VCaP (cell line): ENCODE measurements at regions not wholly inside any gene's neighbourhood (a gene's known extent, or its start where the extent isn't known, plus 50 kb on each side); places are given as distances from the start of the nearest gene placed in this dataset.
"Not testable (repeated sequence)": the region's sequence is repeated elsewhere in the genome, so short reads cannot be mapped to it uniquely, and the experiment has no call there.

Experiments used
- H3K27ac ChIP-seq: fragments of 450-650 bp; 2 replicates; pipeline ENCODE4 v1.5.1; 2017
- TF ChIP-seq, protein P1 (sequence below): fragments of 450-650 bp; conservative IDR thresholded peaks from 2 replicates; pipeline ENCODE4 v1.5.1; 2017; ENCODE audit warnings: mild to moderate bottlenecking, moderate library complexity

DNA sequence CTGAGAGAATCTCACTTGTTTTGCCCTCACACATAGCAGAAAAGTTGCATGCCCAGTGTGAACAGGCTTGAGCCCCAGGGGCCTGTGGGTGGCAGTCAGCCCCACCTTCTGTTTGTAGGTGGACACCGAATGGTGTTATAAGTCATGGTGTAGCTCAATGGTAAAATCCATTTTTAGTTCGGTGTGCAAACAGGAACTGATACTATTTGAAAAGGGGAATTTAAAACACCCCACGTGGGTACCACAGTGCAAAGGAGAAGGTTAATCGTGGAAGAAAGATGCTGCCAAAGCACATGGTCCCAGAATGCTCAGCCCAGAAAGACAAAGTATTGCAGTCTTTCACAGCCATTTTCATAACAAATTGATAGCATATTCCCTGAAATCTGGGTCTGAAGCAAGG is 71.8 kb upstream of the GZMB start:
- no peak overlapping the region for H3K27ac ChIP-seq
- TF ChIP-seq, protein P1, sequence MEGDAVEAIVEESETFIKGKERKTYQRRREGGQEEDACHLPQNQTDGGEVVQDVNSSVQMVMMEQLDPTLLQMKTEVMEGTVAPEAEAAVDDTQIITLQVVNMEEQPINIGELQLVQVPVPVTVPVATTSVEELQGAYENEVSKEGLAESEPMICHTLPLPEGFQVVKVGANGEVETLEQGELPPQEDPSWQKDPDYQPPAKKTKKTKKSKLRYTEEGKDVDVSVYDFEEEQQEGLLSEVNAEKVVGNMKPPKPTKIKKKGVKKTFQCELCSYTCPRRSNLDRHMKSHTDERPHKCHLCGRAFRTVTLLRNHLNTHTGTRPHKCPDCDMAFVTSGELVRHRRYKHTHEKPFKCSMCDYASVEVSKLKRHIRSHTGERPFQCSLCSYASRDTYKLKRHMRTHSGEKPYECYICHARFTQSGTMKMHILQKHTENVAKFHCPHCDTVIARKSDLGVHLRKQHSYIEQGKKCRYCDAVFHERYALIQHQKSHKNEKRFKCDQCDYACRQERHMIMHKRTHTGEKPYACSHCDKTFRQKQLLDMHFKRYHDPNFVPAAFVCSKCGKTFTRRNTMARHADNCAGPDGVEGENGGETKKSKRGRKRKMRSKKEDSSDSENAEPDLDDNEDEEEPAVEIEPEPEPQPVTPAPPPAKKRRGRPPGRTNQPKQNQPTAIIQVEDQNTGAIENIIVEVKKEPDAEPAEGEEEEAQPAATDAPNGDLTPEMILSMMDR, result no peak

DNA sequence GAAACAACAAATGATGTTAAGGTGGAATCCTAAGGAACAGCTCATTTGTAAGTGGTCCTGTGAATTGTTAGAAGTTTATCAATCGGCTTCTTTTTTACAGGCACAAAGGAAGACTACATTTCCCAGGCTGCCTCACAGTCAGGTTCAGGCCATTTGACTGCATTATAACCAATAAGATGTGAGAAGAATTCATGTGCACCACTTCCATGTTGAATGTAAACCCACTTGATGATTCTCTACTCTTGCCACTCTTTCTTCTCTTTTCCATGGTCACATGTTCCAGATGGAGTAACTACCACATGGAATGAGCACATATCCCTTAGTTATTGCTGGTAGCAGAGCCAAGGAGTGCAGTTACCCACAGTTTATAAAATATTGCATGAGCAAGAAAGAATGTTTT is 67.1 kb upstream of the GZMB start:
- TF ChIP-seq, protein P1, result no peak
- H3K27ac ChIP-seq, result no peak overlapping the region

DNA sequence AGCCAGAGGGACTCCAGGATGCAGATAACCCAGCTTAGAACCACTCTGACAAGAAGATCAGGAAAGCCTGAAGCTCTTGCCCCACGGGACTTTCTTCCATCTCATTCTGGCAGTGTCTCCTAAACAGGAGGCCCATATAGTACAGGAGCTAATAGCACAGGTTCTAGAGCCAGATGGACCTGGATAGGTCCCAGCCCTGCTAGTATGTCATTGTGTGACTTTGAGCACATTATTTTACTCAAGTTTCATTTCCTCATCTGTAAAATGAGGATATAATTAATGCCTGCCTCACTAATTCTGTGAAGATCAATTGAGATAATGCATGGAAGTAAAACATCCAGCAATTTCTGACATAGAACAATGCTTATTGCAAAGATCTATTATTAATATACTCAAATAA is 66.5 kb upstream of the GZMB start:
- no peak overlapping the region for H3K27ac ChIP-seq
- TF ChIP-seq, protein P1, result no peak

DNA sequence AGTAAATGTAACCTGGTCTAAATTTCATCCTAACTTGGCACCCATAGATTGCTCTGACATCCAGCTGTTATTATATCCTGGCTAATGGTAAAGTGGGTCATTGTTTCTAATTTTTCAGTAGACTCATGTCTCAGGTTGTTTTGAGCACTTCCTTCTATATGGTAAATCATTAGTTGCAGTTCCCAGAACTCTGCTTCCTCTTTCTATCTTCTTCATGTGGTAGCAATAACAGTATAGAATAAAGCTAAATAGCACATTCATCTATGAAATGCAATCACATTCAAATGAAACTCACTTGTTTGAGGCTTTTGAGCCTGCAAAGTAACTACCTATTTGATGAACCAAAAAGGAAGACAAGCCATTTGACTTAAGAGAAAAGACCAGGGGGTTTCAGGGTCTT is 65.1 kb upstream of the GZMB start:
- no peak overlapping the region for H3K27ac ChIP-seq
- TF ChIP-seq, protein P1, result no peak

DNA sequence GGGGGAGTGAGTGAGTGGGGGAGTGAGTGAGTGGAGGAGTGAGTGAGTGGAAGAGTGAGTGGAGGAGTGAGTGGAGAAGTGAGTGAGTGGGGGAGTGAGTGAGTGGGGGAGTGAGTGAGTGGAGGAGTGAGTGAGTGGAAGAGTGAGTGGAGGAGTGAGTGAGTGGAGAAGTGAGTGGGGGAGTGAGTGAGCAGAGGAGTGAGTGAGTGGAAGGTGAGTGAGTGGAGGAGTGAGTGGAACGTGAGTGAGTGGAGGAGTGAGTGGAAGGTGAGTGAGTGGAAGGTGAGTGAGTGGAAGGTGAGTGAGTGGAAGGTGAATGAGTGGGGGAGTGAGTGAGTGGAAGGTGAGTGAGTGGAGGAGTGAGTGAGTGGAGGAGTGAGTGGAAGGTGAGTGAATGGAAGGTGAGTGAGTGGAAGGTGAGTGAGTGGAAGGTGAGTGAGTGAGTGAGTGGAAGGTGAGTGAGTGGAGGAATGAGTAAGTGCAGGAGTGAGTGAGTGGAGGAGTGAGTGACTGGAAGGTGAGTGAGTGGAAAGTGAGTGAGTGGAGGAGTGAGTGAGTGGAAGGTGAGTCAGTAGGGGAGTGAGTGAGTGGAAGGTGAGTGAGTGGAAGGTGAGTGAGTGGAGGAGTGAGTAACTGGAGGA is 62.4 kb upstream of the GZMB start:
- H3K27ac ChIP-seq, result not testable (repeated sequence)

DNA sequence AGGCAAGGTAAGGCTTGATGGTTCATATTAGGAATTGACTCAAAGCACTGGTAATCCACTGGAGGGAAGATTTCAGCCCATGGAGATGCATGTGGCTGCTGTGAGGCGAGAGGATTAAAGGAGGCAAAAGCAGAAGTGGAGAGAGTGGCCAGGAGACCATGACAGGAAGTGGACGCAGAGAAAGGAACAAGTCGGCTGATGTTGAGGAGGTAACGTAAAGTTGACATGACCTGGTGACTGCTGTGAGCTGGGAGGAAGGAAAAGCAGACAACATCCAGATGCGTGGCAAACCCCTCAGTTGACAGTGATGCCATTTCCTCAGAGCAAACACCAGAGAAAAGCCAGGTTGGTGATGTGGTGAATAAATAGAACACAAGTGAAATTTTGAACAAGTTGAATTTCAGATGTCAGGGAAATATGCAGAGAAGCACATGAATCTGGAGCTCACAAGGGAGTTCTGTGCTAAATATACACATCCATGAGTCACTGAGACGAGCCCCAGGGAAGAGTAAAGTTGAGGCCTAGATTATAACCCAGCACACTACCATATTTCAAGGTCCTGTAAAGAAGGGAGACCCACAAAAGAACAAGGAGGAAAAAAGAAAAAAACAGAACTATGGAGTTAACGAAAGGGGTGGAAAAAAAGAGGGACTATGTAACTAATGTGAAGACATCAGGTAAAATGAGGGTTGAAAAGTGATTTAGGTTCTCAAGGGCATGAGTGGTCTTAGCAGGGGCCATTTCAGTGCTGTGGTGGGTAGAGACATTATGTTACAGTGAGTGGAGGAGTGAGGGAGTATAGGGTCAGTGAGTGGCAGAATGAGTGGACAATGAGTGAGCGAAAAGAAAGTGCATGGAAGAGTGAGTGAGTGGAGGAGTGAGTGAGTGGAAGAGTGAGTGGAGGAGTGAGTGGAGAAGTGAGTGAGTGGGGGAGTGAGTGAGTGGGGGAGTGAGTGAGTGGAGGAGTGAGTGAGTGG is 61.6 kb upstream of the GZMB start:
- TF ChIP-seq, protein P1, result no peak
- no peak overlapping the region for H3K27ac ChIP-seq

DNA sequence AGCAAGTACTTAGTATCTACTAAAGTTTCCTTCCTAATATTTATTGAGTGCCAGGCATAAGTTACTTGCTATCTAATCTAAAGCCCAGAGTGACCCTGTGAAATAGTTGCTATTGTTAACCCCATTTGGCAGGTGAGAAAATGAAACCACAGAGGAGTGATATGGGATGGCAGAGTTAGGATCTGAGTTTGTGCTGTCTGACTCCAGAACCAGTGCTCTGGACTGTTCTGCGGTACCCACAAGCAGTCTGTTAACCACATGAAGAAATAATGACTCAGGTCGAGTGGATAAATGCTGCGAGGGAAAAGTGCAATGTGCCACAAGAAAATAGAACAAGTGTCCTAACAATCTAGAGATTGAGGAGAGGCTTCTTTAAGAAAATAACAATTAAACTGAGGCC is 60.7 kb upstream of the GZMB start:
- no peak overlapping the region for H3K27ac ChIP-seq
- TF ChIP-seq, protein P1, result no peak

DNA sequence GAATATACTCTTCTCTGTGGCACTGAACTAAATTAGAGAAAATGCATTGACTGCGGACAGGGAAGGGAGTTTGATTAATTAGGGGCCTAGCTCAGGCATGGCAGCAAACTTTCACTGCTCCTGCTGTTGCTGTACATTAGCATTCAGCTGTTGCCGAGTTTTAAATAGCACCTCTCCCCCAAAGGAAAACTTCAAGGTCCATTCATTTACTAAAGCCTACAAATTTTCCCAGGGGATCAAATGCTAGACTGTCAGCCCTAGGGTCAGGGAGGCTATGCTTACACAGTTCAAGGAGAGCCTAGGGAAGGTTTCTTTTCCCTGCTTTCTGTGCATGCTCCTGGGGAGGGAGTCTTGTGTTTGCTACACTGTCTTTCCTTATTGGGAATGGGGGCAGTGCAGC is 60.0 kb upstream of the GZMB start:
- TF ChIP-seq, protein P1, result no peak
- H3K27ac ChIP-seq, result no peak overlapping the region
